ENCODE measurements at regions not wholly inside any gene's neighbourhood (a gene's known extent, or its start where the extent isn't known, plus 50 kb on each side); places are given as distances from the start of the nearest gene placed in this dataset.

GRCh38 chr6:78435671-78436070 is 431.7 kb upstream of the IRAK1BP1 start:
- Histone ChIP-seq H3K9ac (no peak overlapping the region), H3K9me3 (ENCODE audit: control insufficient read depth, low read length) (no peaks in the 10 kb centered on the region), H3K27me3 (ENCODE audit: control insufficient read depth, insufficient read depth, low read length) (no peaks in the 10 kb centered on the region), H3K79me2 (no peaks in the 10 kb centered on the region), H3K4me1 (no peaks in the 10 kb centered on the region), H3K4me3 (ENCODE audit: low read depth, low read length) (no peak overlapping the region), H2AFZ (no peak overlapping the region), H3K4me2 (ENCODE audit: low read length) (no peak overlapping the region), H3K27ac (no peak overlapping the region), H3K36me3 (ENCODE audit: control insufficient read depth, insufficient read depth, low read length) (no peaks in the 10 kb centered on the region)
- TF ChIP-seq CTCF (IDR thresholded peaks at IDR 0.05): no peak

- Histone ChIP-seq H3K4me2 (ENCODE audit: low read length) (no peak overlapping the region), H3K4me3 (ENCODE audit: low read depth, low read length) (no peak overlapping the region), H3K9me3 (ENCODE audit: control insufficient read depth, low read length) (no peaks in the 10 kb centered on the region), H3K79me2 (no peaks in the 10 kb centered on the region), H3K36me3 (ENCODE audit: control insufficient read depth, insufficient read depth, low read length) (no peaks in the 10 kb centered on the region), H3K27ac (no peak overlapping the region), H3K9ac (no peak overlapping the region), H3K27me3 (ENCODE audit: control insufficient read depth, insufficient read depth, low read length) (no peaks in the 10 kb centered on the region), H3K4me1 (no peaks in the 10 kb centered on the region), H2AFZ (no peak overlapping the region)
- no peak for TF ChIP-seq CTCF (IDR thresholded peaks at IDR 0.05)
Observed at GRCh38 chr6:78436335-78436734, 431.0 kb upstream of the IRAK1BP1 start.

- Histone ChIP-seq H3K4me2 (ENCODE audit: low read length) (no peak overlapping the region), H3K4me1 (no peaks in the 10 kb centered on the region), H3K79me2 (no peaks in the 10 kb centered on the region), H3K9me3 (ENCODE audit: control insufficient read depth, low read length) (no peaks in the 10 kb centered on the region), H2AFZ (no peak overlapping the region), H3K9ac (no peak overlapping the region), H3K4me3 (ENCODE audit: low read depth, low read length) (no peak overlapping the region), H3K27me3 (ENCODE audit: control insufficient read depth, insufficient read depth, low read length) (no peaks in the 10 kb centered on the region), H3K36me3 (ENCODE audit: control insufficient read depth, insufficient read depth, low read length) (no peaks in the 10 kb centered on the region), H3K27ac (no peak overlapping the region)
- no peak for TF ChIP-seq CTCF (IDR thresholded peaks at IDR 0.05)
Observed at GRCh38 chr6:78438135-78438534, 429.2 kb upstream of the IRAK1BP1 start.

GRCh38 chr6:78460711-78461110 is 406.6 kb upstream of the IRAK1BP1 start:
- no peak overlapping the region for H3K27ac ChIP-seq
- H3K79me2 ChIP-seq: no peaks in the 10 kb centered on the region
- H3K9me3 ChIP-seq (ENCODE audit: control insufficient read depth, low read length): no peaks in the 10 kb centered on the region
- no peak overlapping the region for H3K4me2 ChIP-seq (ENCODE audit: low read length)
- no peaks in the 10 kb centered on the region for H3K36me3 ChIP-seq (ENCODE audit: control insufficient read depth, insufficient read depth, low read length)
- H3K4me1 ChIP-seq: no peaks in the 10 kb centered on the region
- H3K4me3 ChIP-seq (ENCODE audit: low read depth, low read length): no peak overlapping the region
- H2AFZ ChIP-seq: no peak overlapping the region
- H3K27me3 ChIP-seq (ENCODE audit: control insufficient read depth, insufficient read depth, low read length): no peaks in the 10 kb centered on the region
- TF ChIP-seq CTCF (IDR thresholded peaks at IDR 0.05): no peak
- no peak overlapping the region for H3K9ac ChIP-seq

GRCh38 chr6:78462728-78463127 is 404.6 kb upstream of the IRAK1BP1 start:
- H3K27me3 ChIP-seq (ENCODE audit: control insufficient read depth, insufficient read depth, low read length): no peaks in the 10 kb centered on the region
- no peak overlapping the region for H2AFZ ChIP-seq
- H3K4me1 ChIP-seq: no peaks in the 10 kb centered on the region
- H3K9me3 ChIP-seq (ENCODE audit: control insufficient read depth, low read length): no peaks in the 10 kb centered on the region
- no peak overlapping the region for H3K4me3 ChIP-seq (ENCODE audit: low read depth, low read length)
- no peaks in the 10 kb centered on the region for H3K79me2 ChIP-seq
- no peaks in the 10 kb centered on the region for H3K36me3 ChIP-seq (ENCODE audit: control insufficient read depth, insufficient read depth, low read length)
- no peak overlapping the region for H3K27ac ChIP-seq
- no peak overlapping the region for H3K9ac ChIP-seq
- TF ChIP-seq CTCF (IDR thresholded peaks at IDR 0.05): no peak
- H3K4me2 ChIP-seq (ENCODE audit: low read length): no peak overlapping the region
